ENCODE measurements at regions not wholly inside any gene's neighbourhood (a gene's known extent, or its start where the extent isn't known, plus 50 kb on each side); places are given as distances from the start of the nearest gene placed in this dataset.

DNA sequence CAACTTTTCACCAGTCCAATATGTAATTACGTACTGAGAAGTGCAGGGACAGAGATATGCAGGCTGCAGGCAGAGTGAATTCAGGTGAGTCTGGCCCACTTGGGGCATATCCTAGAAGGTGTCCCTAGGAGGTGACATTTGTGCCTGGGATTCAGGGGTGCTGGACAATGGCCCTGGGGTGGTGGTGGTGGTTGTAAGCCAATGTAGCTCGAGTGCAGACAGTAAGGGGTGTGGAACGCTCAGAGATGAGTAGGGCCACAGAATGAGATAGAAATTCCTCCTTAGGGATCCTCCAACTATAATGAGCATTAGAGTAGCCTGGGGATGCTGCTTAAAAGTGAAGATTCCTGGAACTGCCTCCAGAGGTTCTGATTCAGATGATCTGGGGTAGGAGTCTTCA, 221.7 kb upstream of the MPHOSPH6 start:
- Histone ChIP-seq H3K9me3 (no peaks in the 10 kb centered on the region), H3K4me2 (no peak overlapping the region), H3K9me2 (no peaks in the 10 kb centered on the region), H3K27ac (ENCODE audit: low read depth in 2 of 2, low read length in 1 of 2) (no peak overlapping the region), H3K79me2 (ENCODE audit: insufficient read depth) (no peaks in the 10 kb centered on the region), H3K4me1 (ENCODE audit: control insufficient read depth in 1 of 2, insufficient read depth in 2 of 2, low read depth in 1 of 2, low read length in 1 of 2) (no peaks in the 10 kb centered on the region), H4K20me1 (ENCODE audit: insufficient read depth) (no peaks in the 10 kb centered on the region), H3F3A (replicated peaks; ENCODE audit: insufficient read depth) (no peaks in the 10 kb centered on the region), H2AFZ (ENCODE audit: low read depth) (no peak overlapping the region), H3K27me3 (ENCODE audit: insufficient read depth) (no peaks in the 10 kb centered on the region), H3K4me3 (ENCODE audit: low read depth in 2 of 2, low read length in 1 of 2) (no peak overlapping the region), H3K9ac (no peak overlapping the region), H3K36me3 (replicated peaks in 1 of 2; ENCODE audit: control insufficient read depth in 1 of 2, insufficient read depth in 2 of 2, low read length in 1 of 2) (no peaks in the 10 kb centered on the region)
- ChIA-PET POLR2A (no interaction called here), CTCF (no interaction called here)
- 4% methylated on average over 3 of the region's 3 CpGs for WGBS (ENCODE audit: low lambda C conversion rate)
- no peak for DNase-seq
- TF ChIP-seq, protein P1, sequence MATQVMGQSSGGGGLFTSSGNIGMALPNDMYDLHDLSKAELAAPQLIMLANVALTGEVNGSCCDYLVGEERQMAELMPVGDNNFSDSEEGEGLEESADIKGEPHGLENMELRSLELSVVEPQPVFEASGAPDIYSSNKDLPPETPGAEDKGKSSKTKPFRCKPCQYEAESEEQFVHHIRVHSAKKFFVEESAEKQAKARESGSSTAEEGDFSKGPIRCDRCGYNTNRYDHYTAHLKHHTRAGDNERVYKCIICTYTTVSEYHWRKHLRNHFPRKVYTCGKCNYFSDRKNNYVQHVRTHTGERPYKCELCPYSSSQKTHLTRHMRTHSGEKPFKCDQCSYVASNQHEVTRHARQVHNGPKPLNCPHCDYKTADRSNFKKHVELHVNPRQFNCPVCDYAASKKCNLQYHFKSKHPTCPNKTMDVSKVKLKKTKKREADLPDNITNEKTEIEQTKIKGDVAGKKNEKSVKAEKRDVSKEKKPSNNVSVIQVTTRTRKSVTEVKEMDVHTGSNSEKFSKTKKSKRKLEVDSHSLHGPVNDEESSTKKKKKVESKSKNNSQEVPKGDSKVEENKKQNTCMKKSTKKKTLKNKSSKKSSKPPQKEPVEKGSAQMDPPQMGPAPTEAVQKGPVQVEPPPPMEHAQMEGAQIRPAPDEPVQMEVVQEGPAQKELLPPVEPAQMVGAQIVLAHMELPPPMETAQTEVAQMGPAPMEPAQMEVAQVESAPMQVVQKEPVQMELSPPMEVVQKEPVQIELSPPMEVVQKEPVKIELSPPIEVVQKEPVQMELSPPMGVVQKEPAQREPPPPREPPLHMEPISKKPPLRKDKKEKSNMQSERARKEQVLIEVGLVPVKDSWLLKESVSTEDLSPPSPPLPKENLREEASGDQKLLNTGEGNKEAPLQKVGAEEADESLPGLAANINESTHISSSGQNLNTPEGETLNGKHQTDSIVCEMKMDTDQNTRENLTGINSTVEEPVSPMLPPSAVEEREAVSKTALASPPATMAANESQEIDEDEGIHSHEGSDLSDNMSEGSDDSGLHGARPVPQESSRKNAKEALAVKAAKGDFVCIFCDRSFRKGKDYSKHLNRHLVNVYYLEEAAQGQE (IDR thresholded peaks at IDR 0.05; ENCODE audit: low read depth, low read length) = no peak

GRCh38 chr16:82389956-82390650, 220.1 kb upstream of the MPHOSPH6 start:
- Histone ChIP-seq H3K9me2 (no peaks in the 10 kb centered on the region), H3K9me3 (no peaks in the 10 kb centered on the region), H3K27ac (ENCODE audit: low read depth in 2 of 2, low read length in 1 of 2) (no peak overlapping the region), H3F3A (replicated peaks; ENCODE audit: insufficient read depth) (no peaks in the 10 kb centered on the region), H3K4me2 (no peak overlapping the region), H3K36me3 (replicated peaks in 1 of 2; ENCODE audit: control insufficient read depth in 1 of 2, insufficient read depth in 2 of 2, low read length in 1 of 2) (no peaks in the 10 kb centered on the region), H3K4me3 (ENCODE audit: low read depth in 2 of 2, low read length in 1 of 2) (no peak overlapping the region), H2AFZ (ENCODE audit: low read depth) (no peak overlapping the region), H3K79me2 (ENCODE audit: insufficient read depth) (no peaks in the 10 kb centered on the region), H3K9ac (no peak overlapping the region), H4K20me1 (ENCODE audit: insufficient read depth) (no peaks in the 10 kb centered on the region), H3K4me1 (ENCODE audit: control insufficient read depth in 1 of 2, insufficient read depth in 2 of 2, low read depth in 1 of 2, low read length in 1 of 2) (peaks cover 0 to 5% of the 10 kb centered on the region in 2 experiments; a peak in 1 of 4 replicates), H3K27me3 (ENCODE audit: insufficient read depth) (no peaks in the 10 kb centered on the region)
- WGBS (ENCODE audit: low lambda C conversion rate) = 32% methylated on average over 7 of the region's 7 CpGs
- ChIA-PET CTCF (interaction anchor here (0.6 to 0.8 kb wide), 2 partner anchors 21 to 66 kb away, joined by 3 to 4 read pairs; no protein-coding TSS in a partner anchor), POLR2A (no interaction called here)
- DNase-seq = no peak
- no peak for TF ChIP-seq RFX5 (IDR thresholded peaks at IDR 0.05; ENCODE audit: low read length)
- no peak for TF ChIP-seq GABPA (IDR thresholded peaks at IDR 0.05; ENCODE audit: low read depth)
- no peak for TF ChIP-seq SMC3 (IDR thresholded peaks at IDR 0.05; ENCODE audit: low read depth, low read length)
- TF ChIP-seq RCOR1 (IDR thresholded peaks at IDR 0.05; ENCODE audit: low read length) = no peak

DNA sequence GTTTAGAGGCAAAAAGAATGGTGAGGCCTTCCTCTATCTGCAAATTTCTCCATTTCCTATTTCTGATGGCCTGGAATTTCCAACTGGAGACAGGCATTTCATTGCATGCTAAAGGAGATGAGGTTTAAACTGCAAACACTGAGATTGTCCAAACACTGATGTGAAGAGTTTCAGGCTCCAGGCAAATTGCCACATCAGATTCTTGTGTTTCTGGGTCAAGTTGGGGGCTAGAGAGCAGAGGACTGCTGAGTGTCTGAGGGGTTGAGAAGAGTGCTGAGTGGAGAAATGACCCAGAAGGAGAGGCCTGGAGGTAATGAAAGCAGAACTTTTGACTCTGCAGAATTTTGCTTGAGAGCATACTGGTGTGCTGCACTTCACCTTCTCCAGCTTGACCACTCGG, 216.7 kb upstream of the MPHOSPH6 start:
- Histone ChIP-seq H3K27ac (ENCODE audit: low read depth in 2 of 2, low read length in 1 of 2) (no peak overlapping the region), H3K27me3 (ENCODE audit: insufficient read depth) (no peaks in the 10 kb centered on the region), H3K4me1 (ENCODE audit: control insufficient read depth in 1 of 2, insufficient read depth in 2 of 2, low read depth in 1 of 2, low read length in 1 of 2) (peaks cover 0 to 9% of the 10 kb centered on the region in 2 experiments; a peak in 2 of 4 replicates), H3K9me2 (no peaks in the 10 kb centered on the region), H3K4me2 (no peak overlapping the region), H3K9me3 (no peaks in the 10 kb centered on the region), H3K79me2 (ENCODE audit: insufficient read depth) (no peaks in the 10 kb centered on the region), H4K20me1 (ENCODE audit: insufficient read depth) (no peaks in the 10 kb centered on the region), H3K4me3 (ENCODE audit: low read depth in 2 of 2, low read length in 1 of 2) (no peak overlapping the region), H2AFZ (ENCODE audit: low read depth) (no peak overlapping the region), H3F3A (replicated peaks; ENCODE audit: insufficient read depth) (no peaks in the 10 kb centered on the region), H3K9ac (no peak overlapping the region), H3K36me3 (replicated peaks in 1 of 2; ENCODE audit: control insufficient read depth in 1 of 2, insufficient read depth in 2 of 2, low read length in 1 of 2) (no peaks in the 10 kb centered on the region)
- no peak for DNase-seq
- ChIA-PET POLR2A (no interaction called here), CTCF (no interaction called here)
- TF ChIP-seq GABPA (IDR thresholded peaks at IDR 0.05; ENCODE audit: low read depth) (no peak), MEF2A (IDR thresholded peaks at IDR 0.05; ENCODE audit: borderline replicate concordance, low read depth) (no peak)
- TF ChIP-seq, protein P2, sequence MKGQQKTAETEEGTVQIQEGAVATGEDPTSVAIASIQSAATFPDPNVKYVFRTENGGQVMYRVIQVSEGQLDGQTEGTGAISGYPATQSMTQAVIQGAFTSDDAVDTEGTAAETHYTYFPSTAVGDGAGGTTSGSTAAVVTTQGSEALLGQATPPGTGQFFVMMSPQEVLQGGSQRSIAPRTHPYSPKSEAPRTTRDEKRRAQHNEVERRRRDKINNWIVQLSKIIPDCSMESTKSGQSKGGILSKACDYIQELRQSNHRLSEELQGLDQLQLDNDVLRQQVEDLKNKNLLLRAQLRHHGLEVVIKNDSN (IDR thresholded peaks at IDR 0.05; ENCODE audit: borderline replicate concordance, low read depth) = no peak
- TF ChIP-seq, protein P1 (IDR thresholded peaks at IDR 0.05; ENCODE audit: low read depth, low read length) = no peak
- no CpG with 5 or more reads among the region's 1 CpG for WGBS (ENCODE audit: low lambda C conversion rate)

Data from SK-N-SH (cell line).